ENCODE measurements at regions not wholly inside any gene's neighbourhood (a gene's known extent, or its start where the extent isn't known, plus 50 kb on each side); places are given as distances from the start of the nearest gene placed in this dataset.

DNA sequence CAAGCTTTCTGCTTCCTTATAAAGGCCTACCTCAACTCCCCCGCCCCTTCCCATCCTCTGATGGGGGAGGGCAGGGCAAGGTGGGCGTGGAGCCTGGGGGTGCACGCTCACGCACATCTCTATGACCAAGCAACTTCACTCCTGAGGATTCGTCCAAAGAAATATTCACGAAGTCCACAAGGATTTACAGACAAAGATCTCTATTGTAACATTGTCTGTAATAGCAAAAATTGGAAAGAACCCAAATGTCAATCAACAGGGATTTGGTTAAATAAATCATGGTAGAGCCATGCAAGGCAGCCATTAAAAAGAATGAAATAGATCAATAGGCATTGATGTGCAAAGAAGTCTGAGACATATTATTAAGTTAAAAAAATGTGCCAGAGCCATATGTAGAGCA lies 130.4 kb upstream of the AFDN start:
- TF ChIP-seq GATA2 (IDR thresholded peaks at IDR 0.05; ENCODE audit: low read depth, low read length) (no peak), GATA3 (IDR thresholded peaks at IDR 0.05; ENCODE audit: low read depth, low read length) (no peak)
